Activated naive CD8-positive, alpha-beta T cell treated with anti-CD3 and anti-CD28 coated beads, Interleukin-2, amount 50 U/mL, for 24 hours (primary cell): ENCODE measurements at regions not wholly inside any gene's neighbourhood (a gene's known extent, or its start where the extent isn't known, plus 50 kb on each side); places are given as distances from the start of the nearest gene placed in this dataset.
"Not testable (repeated sequence)": the region's sequence is repeated elsewhere in the genome, so short reads cannot be mapped to it uniquely, and the experiment has no call there.

Experiments
- ATAC-seq: fragments of 150-1000 bp; cut with Tn5 transposase; one replicate; pipeline ENCODE4 v1.10.0; 2021
- DNase-seq: peaks from one replicate; pipeline ENCODE4 v3.0.0; 2021
- H3K27ac Mint-ChIP-seq: one replicate; pipeline ENCODE4 v1.8.0; 2021; ENCODE audit warnings: mild to moderate bottlenecking, mixed read lengths
- H3K27me3 Mint-ChIP-seq: one replicate; pipeline ENCODE4 v1.8.0; 2021; ENCODE audit warnings: mixed read lengths
- H3K36me3 Mint-ChIP-seq: one replicate; pipeline ENCODE4 v1.8.0; 2021; ENCODE audit warnings: low read depth, mixed read lengths
- H3K4me1 Mint-ChIP-seq: one replicate; pipeline ENCODE4 v1.8.0; 2021; ENCODE audit warnings: mixed read lengths
- H3K4me3 Mint-ChIP-seq: one replicate; pipeline ENCODE4 v1.8.0; 2021; ENCODE audit warnings: mild to moderate bottlenecking, moderate library complexity, mixed read lengths
- H3K9me3 Mint-ChIP-seq: one replicate; pipeline ENCODE4 v1.8.0; 2021; ENCODE audit warnings: mixed read lengths

- Mint-ChIP-seq H3K4me3 (no peak overlapping the region), H3K36me3 (no peaks in the 10 kb centered on the region), H3K27me3 (no peaks in the 10 kb centered on the region), H3K4me1 (no peaks in the 10 kb centered on the region), H3K9me3 (peaks cover 6% of the 10 kb centered on the region), H3K27ac (no peak overlapping the region)
- ATAC-seq = no peak
- no peak for DNase-seq
These were observed 510.8 kb downstream of the PLOD2 start for GRCh38 chr3:145650170-145650569.

GRCh38 chr3:145671121-145671520 lies 489.9 kb downstream of the PLOD2 start:
- H3K9me3 Mint-ChIP-seq = peaks cover 3% of the 10 kb centered on the region
- H3K4me1 Mint-ChIP-seq = no peaks in the 10 kb centered on the region
- no peak overlapping the region for H3K4me3 Mint-ChIP-seq
- DNase-seq (no peak), ATAC-seq (no peak)
- H3K36me3 Mint-ChIP-seq = no peaks in the 10 kb centered on the region
- no peak overlapping the region for H3K27ac Mint-ChIP-seq
- H3K27me3 Mint-ChIP-seq = no peaks in the 10 kb centered on the region

GRCh38 chr3:145673838-145674237 lies 487.1 kb downstream of the PLOD2 start:
- H3K36me3 Mint-ChIP-seq = no peaks in the 10 kb centered on the region
- no peak overlapping the region for H3K4me3 Mint-ChIP-seq
- peaks cover 3% of the 10 kb centered on the region for H3K9me3 Mint-ChIP-seq
- H3K27ac Mint-ChIP-seq = no peak overlapping the region
- H3K4me1 Mint-ChIP-seq = no peaks in the 10 kb centered on the region
- no peak for ATAC-seq
- no peaks in the 10 kb centered on the region for H3K27me3 Mint-ChIP-seq
- DNase-seq = no peak

- no peaks in the 10 kb centered on the region for H3K9me3 Mint-ChIP-seq
- no peak overlapping the region for H3K4me3 Mint-ChIP-seq
- no peaks in the 10 kb centered on the region for H3K36me3 Mint-ChIP-seq
- no peaks in the 10 kb centered on the region for H3K4me1 Mint-ChIP-seq
- H3K27ac Mint-ChIP-seq = no peak overlapping the region
- ATAC-seq = no peak
- no peaks in the 10 kb centered on the region for H3K27me3 Mint-ChIP-seq
- no peak for DNase-seq
These were observed 482.6 kb downstream of the PLOD2 start for GRCh38 chr3:145678401-145678800.

GRCh38 chr3:145681181-145681580 lies 479.8 kb downstream of the PLOD2 start:
- Mint-ChIP-seq H3K27me3 (no peaks in the 10 kb centered on the region), H3K4me1 (no peaks in the 10 kb centered on the region), H3K4me3 (no peak overlapping the region), H3K36me3 (no peaks in the 10 kb centered on the region), H3K9me3 (no peaks in the 10 kb centered on the region), H3K27ac (no peak overlapping the region)
- DNase-seq (no peak), ATAC-seq (no peak)

- not testable (repeated sequence) for ATAC-seq, H3K9me3 Mint-ChIP-seq
These were observed 473.0 kb downstream of the PLOD2 start for GRCh38 chr3:145687978-145688377.

GRCh38 chr3:145692751-145693150 lies 468.2 kb downstream of the PLOD2 start:
- no peak for DNase-seq
- ATAC-seq = no peak
- H3K4me1 Mint-ChIP-seq = no peaks in the 10 kb centered on the region
- no peaks in the 10 kb centered on the region for H3K27me3 Mint-ChIP-seq
- H3K4me3 Mint-ChIP-seq = no peak overlapping the region
- no peaks in the 10 kb centered on the region for H3K36me3 Mint-ChIP-seq
- H3K27ac Mint-ChIP-seq = no peak overlapping the region
- peaks cover 3% of the 10 kb centered on the region for H3K9me3 Mint-ChIP-seq

More at GRCh38 chr3:145687978-145688377, 473.0 kb downstream of the PLOD2 start:
- H3K27ac Mint-ChIP-seq, H3K4me1 Mint-ChIP-seq, H3K36me3 Mint-ChIP-seq, DNase-seq, H3K27me3 Mint-ChIP-seq, H3K4me3 Mint-ChIP-seq: not testable (repeated sequence)

- H3K4me1 Mint-ChIP-seq = no peaks in the 10 kb centered on the region
- no peak for DNase-seq
- ATAC-seq = no peak
- no peaks in the 10 kb centered on the region for H3K36me3 Mint-ChIP-seq
- H3K27ac Mint-ChIP-seq = no peak overlapping the region
- H3K27me3 Mint-ChIP-seq = no peaks in the 10 kb centered on the region
- no peak overlapping the region for H3K4me3 Mint-ChIP-seq
- H3K9me3 Mint-ChIP-seq = peaks cover 3% of the 10 kb centered on the region
These were observed 465.0 kb downstream of the PLOD2 start for GRCh38 chr3:145696011-145696410.

GRCh38 chr3:145698250-145698649 lies 462.7 kb downstream of the PLOD2 start:
- no peaks in the 10 kb centered on the region for H3K4me1 Mint-ChIP-seq
- ATAC-seq (no peak), DNase-seq (no peak)
- no peak overlapping the region for H3K27ac Mint-ChIP-seq
- H3K36me3 Mint-ChIP-seq = no peaks in the 10 kb centered on the region
- H3K27me3 Mint-ChIP-seq = no peaks in the 10 kb centered on the region
- no peaks in the 10 kb centered on the region for H3K9me3 Mint-ChIP-seq
- H3K4me3 Mint-ChIP-seq = no peak overlapping the region

GRCh38 chr3:145698749-145699148 lies 462.2 kb downstream of the PLOD2 start:
- no peaks in the 10 kb centered on the region for H3K9me3 Mint-ChIP-seq
- no peaks in the 10 kb centered on the region for H3K4me1 Mint-ChIP-seq
- ATAC-seq (no peak), DNase-seq (no peak)
- no peaks in the 10 kb centered on the region for H3K27me3 Mint-ChIP-seq
- H3K4me3 Mint-ChIP-seq = no peak overlapping the region
- H3K27ac Mint-ChIP-seq = no peak overlapping the region
- no peaks in the 10 kb centered on the region for H3K36me3 Mint-ChIP-seq

- Mint-ChIP-seq H3K27ac (no peak overlapping the region), H3K9me3 (no peaks in the 10 kb centered on the region), H3K27me3 (no peaks in the 10 kb centered on the region), H3K4me1 (no peaks in the 10 kb centered on the region), H3K4me3 (no peak overlapping the region), H3K36me3 (no peaks in the 10 kb centered on the region)
- DNase-seq (no peak), ATAC-seq (no peak)
These were observed 457.0 kb downstream of the PLOD2 start for GRCh38 chr3:145704020-145704419.

- H3K9me3 Mint-ChIP-seq, H3K36me3 Mint-ChIP-seq, H3K4me1 Mint-ChIP-seq, ATAC-seq, H3K27ac Mint-ChIP-seq, DNase-seq, H3K4me3 Mint-ChIP-seq, H3K27me3 Mint-ChIP-seq: not testable (repeated sequence)
These were observed 451.2 kb downstream of the PLOD2 start for GRCh38 chr3:145709779-145710178.

- no peak overlapping the region for H3K4me3 Mint-ChIP-seq
- peaks cover 8% of the 10 kb centered on the region for H3K9me3 Mint-ChIP-seq
- H3K36me3 Mint-ChIP-seq = peaks cover 2% of the 10 kb centered on the region
- H3K27me3 Mint-ChIP-seq = no peaks in the 10 kb centered on the region
- H3K4me1 Mint-ChIP-seq = no peaks in the 10 kb centered on the region
- ATAC-seq = no peak
- H3K27ac Mint-ChIP-seq = no peak overlapping the region
- no peak for DNase-seq
These were observed 444.5 kb downstream of the PLOD2 start for GRCh38 chr3:145716519-145716918.

GRCh38 chr3:145719114-145719513 lies 441.9 kb downstream of the PLOD2 start:
- ATAC-seq (no peak), DNase-seq (no peak)
- no peaks in the 10 kb centered on the region for H3K27me3 Mint-ChIP-seq
- H3K4me3 Mint-ChIP-seq = no peak overlapping the region
- no peaks in the 10 kb centered on the region for H3K4me1 Mint-ChIP-seq
- no peaks in the 10 kb centered on the region for H3K36me3 Mint-ChIP-seq
- H3K27ac Mint-ChIP-seq = no peak overlapping the region
- peaks cover 5% of the 10 kb centered on the region for H3K9me3 Mint-ChIP-seq

- no peaks in the 10 kb centered on the region for H3K27me3 Mint-ChIP-seq
- H3K27ac Mint-ChIP-seq = no peak overlapping the region
- no peaks in the 10 kb centered on the region for H3K36me3 Mint-ChIP-seq
- H3K9me3 Mint-ChIP-seq = peaks cover 6% of the 10 kb centered on the region
- DNase-seq (no peak), ATAC-seq (no peak)
- no peaks in the 10 kb centered on the region for H3K4me1 Mint-ChIP-seq
- no peak overlapping the region for H3K4me3 Mint-ChIP-seq
These were observed 439.6 kb downstream of the PLOD2 start for GRCh38 chr3:145721273-145721805.

GRCh38 chr3:145721815-145722214 lies 439.2 kb downstream of the PLOD2 start:
- Mint-ChIP-seq H3K27ac (no peak overlapping the region), H3K4me1 (no peaks in the 10 kb centered on the region), H3K36me3 (no peaks in the 10 kb centered on the region), H3K4me3 (no peak overlapping the region), H3K9me3 (peaks cover 6% of the 10 kb centered on the region), H3K27me3 (no peaks in the 10 kb centered on the region)
- DNase-seq (no peak), ATAC-seq (no peak)
